Adrenal gland (tissue), 9 donors: ENCODE measurements at regions not wholly inside any gene's neighbourhood (a gene's known extent, or its start where the extent isn't known, plus 50 kb on each side); places are given as distances from the start of the nearest gene placed in this dataset.

Experiments
- DNase-seq, 7 donors: peaks; one replicate each; pipeline ENCODE4 v3.0.0-alpha.2; 2019 to 2020
- H3K27ac ChIP-seq, 5 donors: fragments of 200-600 bp; sonication (generic) in 4 of 5; 1 replicate in 3 of 5; 2 replicates in 2 of 5; pipeline versions ENCODE4 v1.5.1 to v1.8.0; 2016 to 2020; ENCODE audit warnings: mild to moderate bottlenecking in 1 of 5
- H3K27me3 ChIP-seq: fragments of 200-600 bp; 2 replicates; pipeline ENCODE4 v1.8.0; 2021
- H3K36me3 ChIP-seq, 2 donors: fragments of 200-600 bp; replicated peaks in 1 of 2; 1 replicate in 1 of 2; 2 replicates in 1 of 2; pipeline versions ENCODE4 v1.5.1 to v1.8.0; 2018 to 2022
- H3K4me1 ChIP-seq, 2 donors: fragments of 200-600 bp; replicated peaks in 1 of 2; 1 replicate in 1 of 2; 2 replicates in 1 of 2; pipeline versions ENCODE4 v1.5.1 to v1.8.0; 2018 to 2021
- H3K4me3 ChIP-seq, 4 donors: fragments of 200-600 bp; sonication (generic) in 3 of 4; one replicate each; pipeline ENCODE4 v1.5.1; 2016 to 2018
- H3K9me3 ChIP-seq, 3 donors: fragments of 200-600 bp; sonication (generic) in 1 of 3; replicated peaks in 1 of 3; 1 replicate in 2 of 3; 2 replicates in 1 of 3; pipeline versions ENCODE4 v1.5.1 to v1.8.0; 2016 to 2021
- CTCF ChIP-seq, 6 experiments: fragments of 450-650 bp in 4 of 6; fragments of 200-600 bp in 2 of 6; sonication (generic) in 1 of 6; IDR thresholded peaks; 1 replicate in 5 of 6; 2 replicates in 1 of 6; pipeline versions ENCODE4 v1.5.1 to v1.8.0; 2016 to 2021; ENCODE audit warnings: antibody characterized with exemption in 6 of 6, mild to moderate bottlenecking in 2 of 6, moderate library complexity in 1 of 6
- POLR2A ChIP-seq, 2 donors: fragments of 450-650 bp; IDR thresholded peaks; one replicate each; pipeline ENCODE4 v1.6.1; 2017; ENCODE audit warnings: antibody characterized with exemption in 2 of 2, mild to moderate bottlenecking in 2 of 2, moderate library complexity in 1 of 2
- WGBS, 4 donors: extraction: QIAGEN DNeasy Blood & Tissue Kit in 2 of 4; methylation state at CpG; one replicate each; pipeline versions ENCODE4 v1.1.5 to v1.1.7; 2013 to 2017; 5-methylcytosine and 5-hydroxymethylcytosine counted together
- intact Hi-C, 2 donors: fragments of 100-400 bp; cut with DNase I; formaldehyde crosslinking; loops; one replicate each; pipeline versions ENCODE4 v1.14.1 to v1.15.0; 2022 to 2023
- donor health status: healthy with polysubstance abuse.
- donor health status: Bipolar disorder and iron deficiency.
- donor health status: DM: yes; HTN: yes; CAD: no.
- donor health status: DM: no; HTN: no; CAD: no.
- donor health status: DM: no; HTN: no; CAD: no.

- Histone ChIP-seq H3K36me3 (no peaks in the 10 kb centered on the region), H3K9me3 (no peaks in the 10 kb centered on the region), H3K4me3 (no peak overlapping the region), H3K27me3 (no peaks in the 10 kb centered on the region), H3K27ac (no peak overlapping the region), H3K4me1 (no peaks in the 10 kb centered on the region)
- no peak for TF ChIP-seq POLR2A (IDR thresholded peaks at IDR 0.05)
- no peak for TF ChIP-seq CTCF (IDR thresholded peaks at IDR 0.05)
- no peak for DNase-seq
- intact Hi-C loops: no loop called here
Observed at GRCh38 chr6:112839525-112839961, 492.4 kb downstream of the RFPL4B start.

GRCh38 chr6:112841553-112842329, 494.6 kb downstream of the RFPL4B start:
- Histone ChIP-seq H3K36me3 (no peaks in the 10 kb centered on the region), H3K4me1 (no peaks in the 10 kb centered on the region), H3K27me3 (no peaks in the 10 kb centered on the region), H3K4me3 (no peak overlapping the region), H3K27ac (no peak overlapping the region), H3K9me3 (no peaks in the 10 kb centered on the region)
- TF ChIP-seq POLR2A (IDR thresholded peaks at IDR 0.05): no peak
- no peak for TF ChIP-seq CTCF (IDR thresholded peaks at IDR 0.05)
- intact Hi-C loops: no loop called here
- 57 to 74% (median 64%) methylated on average over 4 of the region's 4 CpGs for WGBS, 4 donors
- no peak for DNase-seq

- H3K36me3 ChIP-seq: no peaks in the 10 kb centered on the region
- intact Hi-C loops: no loop called here
- no peaks in the 10 kb centered on the region for H3K4me1 ChIP-seq
- H3K4me3 ChIP-seq: no peak overlapping the region
- no peaks in the 10 kb centered on the region for H3K27me3 ChIP-seq
- DNase-seq: no peak
- no peak overlapping the region for H3K27ac ChIP-seq
- TF ChIP-seq POLR2A (IDR thresholded peaks at IDR 0.05) (no peak), CTCF (IDR thresholded peaks at IDR 0.05) (no peak)
- no peaks in the 10 kb centered on the region for H3K9me3 ChIP-seq
Observed at GRCh38 chr6:112842330-112842685, 495.2 kb downstream of the RFPL4B start.

- Histone ChIP-seq H3K4me3 (no peak overlapping the region), H3K36me3 (no peaks in the 10 kb centered on the region), H3K9me3 (no peaks in the 10 kb centered on the region), H3K27ac (no peak overlapping the region), H3K27me3 (no peaks in the 10 kb centered on the region), H3K4me1 (no peaks in the 10 kb centered on the region)
- TF ChIP-seq CTCF (IDR thresholded peaks at IDR 0.05): no peak
- TF ChIP-seq POLR2A (IDR thresholded peaks at IDR 0.05): no peak
- 49 to 58% (median 57%) methylated on average over 3 of the region's 3 CpGs for WGBS, 4 donors
- intact Hi-C loops: no loop called here
- DNase-seq: no peak
Observed at GRCh38 chr6:112846681-112847080, 499.6 kb downstream of the RFPL4B start.
